Peyer's patch (tissue), 4 donors: ENCODE measurements at regions not wholly inside any gene's neighbourhood (a gene's known extent, or its start where the extent isn't known, plus 50 kb on each side); places are given as distances from the start of the nearest gene placed in this dataset.

Source experiments
- POLR2A ChIP-seq, 2 donors: fragments of 450-650 bp; IDR thresholded peaks; one replicate each; pipeline ENCODE4 v1.5.1; 2017; ENCODE audit warnings: antibody characterized with exemption in 2 of 2, mild to moderate bottlenecking in 2 of 2, moderate library complexity in 2 of 2
- TF ChIP-seq, protein P1 (sequence below), 6 experiments: fragments of 450-650 bp in 4 of 6; fragments of 200-600 bp in 2 of 6; sonication (generic) in 1 of 6; IDR thresholded peaks; one replicate each; pipeline ENCODE4 v1.5.1; 2017 to 2019; ENCODE audit warnings: antibody characterized with exemption in 6 of 6, mild to moderate bottlenecking in 3 of 6, moderate library complexity in 1 of 6

DNA sequence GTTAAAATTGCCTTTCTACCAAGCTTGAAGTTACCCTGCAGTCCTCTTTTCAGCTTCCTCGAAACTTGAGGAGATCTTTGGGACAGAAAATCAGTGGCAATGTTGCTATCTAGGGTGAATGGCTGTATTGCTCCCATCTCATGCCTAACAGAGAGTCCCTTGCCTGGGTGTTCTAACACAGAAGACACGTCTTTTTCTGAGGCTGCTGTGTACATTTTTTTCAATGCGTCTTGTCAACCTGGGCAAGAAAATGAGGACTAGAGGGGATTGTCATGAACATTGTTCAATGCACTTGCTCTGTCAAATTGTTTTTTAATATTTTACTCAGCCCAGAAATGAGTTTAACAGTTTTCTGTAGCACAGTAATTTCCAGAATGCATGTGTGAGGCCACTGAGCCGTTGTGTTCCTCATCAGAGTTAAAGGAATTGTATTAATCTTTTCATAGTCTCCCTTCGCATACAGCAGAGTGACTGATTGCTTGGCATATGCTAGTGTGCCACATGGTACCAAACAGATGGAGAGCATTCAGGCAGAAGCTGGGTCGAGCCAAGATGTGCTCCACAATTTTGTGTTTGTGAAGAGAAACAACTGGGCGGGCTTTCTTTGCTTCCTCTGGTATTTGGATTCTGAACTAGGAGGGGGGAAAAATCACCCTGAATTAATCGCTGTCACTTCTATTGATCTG is 86.0 kb downstream of the CASP12 start:
- TF ChIP-seq, protein P1, sequence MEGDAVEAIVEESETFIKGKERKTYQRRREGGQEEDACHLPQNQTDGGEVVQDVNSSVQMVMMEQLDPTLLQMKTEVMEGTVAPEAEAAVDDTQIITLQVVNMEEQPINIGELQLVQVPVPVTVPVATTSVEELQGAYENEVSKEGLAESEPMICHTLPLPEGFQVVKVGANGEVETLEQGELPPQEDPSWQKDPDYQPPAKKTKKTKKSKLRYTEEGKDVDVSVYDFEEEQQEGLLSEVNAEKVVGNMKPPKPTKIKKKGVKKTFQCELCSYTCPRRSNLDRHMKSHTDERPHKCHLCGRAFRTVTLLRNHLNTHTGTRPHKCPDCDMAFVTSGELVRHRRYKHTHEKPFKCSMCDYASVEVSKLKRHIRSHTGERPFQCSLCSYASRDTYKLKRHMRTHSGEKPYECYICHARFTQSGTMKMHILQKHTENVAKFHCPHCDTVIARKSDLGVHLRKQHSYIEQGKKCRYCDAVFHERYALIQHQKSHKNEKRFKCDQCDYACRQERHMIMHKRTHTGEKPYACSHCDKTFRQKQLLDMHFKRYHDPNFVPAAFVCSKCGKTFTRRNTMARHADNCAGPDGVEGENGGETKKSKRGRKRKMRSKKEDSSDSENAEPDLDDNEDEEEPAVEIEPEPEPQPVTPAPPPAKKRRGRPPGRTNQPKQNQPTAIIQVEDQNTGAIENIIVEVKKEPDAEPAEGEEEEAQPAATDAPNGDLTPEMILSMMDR (IDR thresholded peaks at IDR 0.05), result no peak
- no peak for TF ChIP-seq POLR2A (IDR thresholded peaks at IDR 0.05)
